OCI-LY1 (cell line): ENCODE measurements at regions not wholly inside any gene's neighbourhood (a gene's known extent, or its start where the extent isn't known, plus 50 kb on each side); places are given as distances from the start of the nearest gene placed in this dataset.

Experiments used
- EZH2 ChIP-seq: fragments of 200-600 bp; sonication (generic), shearing (Covaris generic); IDR thresholded peaks from 2 replicates; pipeline ENCODE4 v1.8.0; 2017; ENCODE audit warnings: borderline replicate concordance, mixed run types, mild to moderate bottlenecking, antibody characterized with exemption, low read length, moderate library complexity, mixed read lengths
- TF ChIP-seq, protein P1 (sequence below): fragments of 200-600 bp; sonication (generic), shearing (Covaris generic); IDR thresholded peaks from 2 replicates; pipeline ENCODE4 v1.5.1; 2017; ENCODE audit warnings: mild to moderate bottlenecking, antibody characterized with exemption, low read length, moderate library complexity, mixed read lengths

DNA sequence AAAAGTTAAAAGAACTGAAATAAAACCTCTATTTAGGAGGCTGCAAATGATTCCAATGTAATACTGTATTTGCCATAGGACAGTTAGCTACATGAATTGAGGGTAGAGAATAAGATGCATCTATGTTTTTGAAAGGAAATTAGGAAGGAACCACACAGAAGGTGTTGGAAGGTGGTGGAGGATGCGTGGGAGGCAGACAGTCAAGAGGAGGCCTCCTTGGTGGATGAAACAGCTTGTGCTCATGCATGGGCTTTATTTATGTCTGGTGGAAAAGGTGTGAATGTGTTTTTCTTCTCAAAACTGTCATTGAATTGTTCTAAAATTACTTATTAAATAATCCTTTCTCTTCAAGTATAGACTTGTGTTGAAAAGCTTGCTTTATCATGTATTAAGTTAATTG lies 314.4 kb upstream of the NPSR1 start:
- TF ChIP-seq, protein P1, sequence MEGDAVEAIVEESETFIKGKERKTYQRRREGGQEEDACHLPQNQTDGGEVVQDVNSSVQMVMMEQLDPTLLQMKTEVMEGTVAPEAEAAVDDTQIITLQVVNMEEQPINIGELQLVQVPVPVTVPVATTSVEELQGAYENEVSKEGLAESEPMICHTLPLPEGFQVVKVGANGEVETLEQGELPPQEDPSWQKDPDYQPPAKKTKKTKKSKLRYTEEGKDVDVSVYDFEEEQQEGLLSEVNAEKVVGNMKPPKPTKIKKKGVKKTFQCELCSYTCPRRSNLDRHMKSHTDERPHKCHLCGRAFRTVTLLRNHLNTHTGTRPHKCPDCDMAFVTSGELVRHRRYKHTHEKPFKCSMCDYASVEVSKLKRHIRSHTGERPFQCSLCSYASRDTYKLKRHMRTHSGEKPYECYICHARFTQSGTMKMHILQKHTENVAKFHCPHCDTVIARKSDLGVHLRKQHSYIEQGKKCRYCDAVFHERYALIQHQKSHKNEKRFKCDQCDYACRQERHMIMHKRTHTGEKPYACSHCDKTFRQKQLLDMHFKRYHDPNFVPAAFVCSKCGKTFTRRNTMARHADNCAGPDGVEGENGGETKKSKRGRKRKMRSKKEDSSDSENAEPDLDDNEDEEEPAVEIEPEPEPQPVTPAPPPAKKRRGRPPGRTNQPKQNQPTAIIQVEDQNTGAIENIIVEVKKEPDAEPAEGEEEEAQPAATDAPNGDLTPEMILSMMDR: no peak
- no peak for TF ChIP-seq EZH2
